ENCODE measurements at regions not wholly inside any gene's neighbourhood (a gene's known extent, or its start where the extent isn't known, plus 50 kb on each side); places are given as distances from the start of the nearest gene placed in this dataset.
A peak's percentile ranks its signal among the peaks of the same experiment; 100 is the strongest.

DNA sequence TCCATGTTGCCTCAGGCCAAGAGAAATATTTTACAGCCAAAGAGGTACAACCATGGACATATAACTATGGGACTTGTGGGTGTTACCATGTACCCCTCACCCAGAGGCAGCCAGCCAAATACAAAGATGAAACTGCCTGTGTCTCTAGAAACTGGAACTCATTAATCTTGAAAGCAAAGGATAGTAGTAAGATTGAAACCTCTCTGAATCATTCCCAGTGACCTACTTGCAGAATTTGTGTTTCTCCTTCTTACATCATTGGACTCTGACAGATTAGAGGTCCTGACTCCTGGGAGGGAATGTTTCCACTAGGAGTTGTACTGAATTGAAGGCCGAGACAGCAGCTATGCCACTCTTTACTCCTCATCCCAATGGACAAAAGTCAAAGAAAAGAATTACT is 257.4 kb upstream of the UBASH3B start:
- in situ Hi-C loops (cut with MboI; ENCODE audit: low pct_unique_long_range_greater_than_20kb, low sequenced_read_pairs, unreplicated experiment), result no loop called here
- TF ChIP-seq, protein P1, sequence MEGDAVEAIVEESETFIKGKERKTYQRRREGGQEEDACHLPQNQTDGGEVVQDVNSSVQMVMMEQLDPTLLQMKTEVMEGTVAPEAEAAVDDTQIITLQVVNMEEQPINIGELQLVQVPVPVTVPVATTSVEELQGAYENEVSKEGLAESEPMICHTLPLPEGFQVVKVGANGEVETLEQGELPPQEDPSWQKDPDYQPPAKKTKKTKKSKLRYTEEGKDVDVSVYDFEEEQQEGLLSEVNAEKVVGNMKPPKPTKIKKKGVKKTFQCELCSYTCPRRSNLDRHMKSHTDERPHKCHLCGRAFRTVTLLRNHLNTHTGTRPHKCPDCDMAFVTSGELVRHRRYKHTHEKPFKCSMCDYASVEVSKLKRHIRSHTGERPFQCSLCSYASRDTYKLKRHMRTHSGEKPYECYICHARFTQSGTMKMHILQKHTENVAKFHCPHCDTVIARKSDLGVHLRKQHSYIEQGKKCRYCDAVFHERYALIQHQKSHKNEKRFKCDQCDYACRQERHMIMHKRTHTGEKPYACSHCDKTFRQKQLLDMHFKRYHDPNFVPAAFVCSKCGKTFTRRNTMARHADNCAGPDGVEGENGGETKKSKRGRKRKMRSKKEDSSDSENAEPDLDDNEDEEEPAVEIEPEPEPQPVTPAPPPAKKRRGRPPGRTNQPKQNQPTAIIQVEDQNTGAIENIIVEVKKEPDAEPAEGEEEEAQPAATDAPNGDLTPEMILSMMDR (IDR thresholded peaks at IDR 0.05; ENCODE audit: extremely low read depth, insufficient read depth, missing control alignments), result no peak
- DNase-seq (ENCODE audit: low spot score), result peak; percentile 7

DNA sequence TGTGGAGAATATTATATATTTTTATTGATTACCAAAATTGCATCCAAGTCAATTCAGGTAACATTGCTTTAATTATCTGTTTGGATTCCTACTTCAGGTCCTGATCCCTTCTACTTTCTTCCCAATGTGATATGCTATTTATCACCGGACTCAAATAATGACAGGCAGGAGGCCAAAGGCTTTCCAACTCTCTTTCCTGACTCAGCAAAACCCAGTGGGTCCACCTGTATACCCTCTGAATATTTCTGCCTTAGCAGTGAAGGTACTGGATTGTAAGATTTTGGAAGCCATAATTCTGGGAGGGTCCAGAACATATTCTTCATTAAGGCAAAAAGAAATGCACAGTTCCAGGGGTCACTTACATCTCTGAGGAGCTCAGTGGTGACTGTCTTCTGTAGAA is 260.2 kb upstream of the UBASH3B start:
- in situ Hi-C loops (cut with MboI; ENCODE audit: low pct_unique_long_range_greater_than_20kb, low sequenced_read_pairs, unreplicated experiment), result no loop called here
- TF ChIP-seq, protein P1 (IDR thresholded peaks at IDR 0.05; ENCODE audit: extremely low read depth, insufficient read depth, missing control alignments), result no peak
- DNase-seq (ENCODE audit: low spot score), result no peak

DNA sequence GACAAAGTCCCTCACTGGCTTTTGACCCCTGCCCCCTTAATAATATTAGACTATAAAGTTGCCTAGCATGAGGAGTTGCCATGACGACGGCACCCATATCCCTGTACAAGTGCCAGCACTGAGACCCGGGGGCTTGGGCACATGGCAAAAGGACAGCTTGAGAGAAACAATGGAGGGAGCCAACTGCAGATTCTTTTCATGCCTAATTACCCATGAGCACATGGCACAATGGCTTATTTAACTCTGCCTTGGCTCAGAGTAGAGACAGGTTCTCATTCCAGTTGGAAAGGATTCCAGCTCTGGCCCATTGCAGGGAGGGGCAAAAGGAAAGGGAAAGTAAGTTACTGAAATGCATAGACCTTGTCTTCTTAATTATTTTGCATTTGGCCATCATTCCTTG is 261.2 kb upstream of the UBASH3B start:
- in situ Hi-C loops (cut with MboI; ENCODE audit: low pct_unique_long_range_greater_than_20kb, low sequenced_read_pairs, unreplicated experiment), result no loop called here
- TF ChIP-seq, protein P1 (IDR thresholded peaks at IDR 0.05; ENCODE audit: extremely low read depth, insufficient read depth, missing control alignments), result no peak

DNA sequence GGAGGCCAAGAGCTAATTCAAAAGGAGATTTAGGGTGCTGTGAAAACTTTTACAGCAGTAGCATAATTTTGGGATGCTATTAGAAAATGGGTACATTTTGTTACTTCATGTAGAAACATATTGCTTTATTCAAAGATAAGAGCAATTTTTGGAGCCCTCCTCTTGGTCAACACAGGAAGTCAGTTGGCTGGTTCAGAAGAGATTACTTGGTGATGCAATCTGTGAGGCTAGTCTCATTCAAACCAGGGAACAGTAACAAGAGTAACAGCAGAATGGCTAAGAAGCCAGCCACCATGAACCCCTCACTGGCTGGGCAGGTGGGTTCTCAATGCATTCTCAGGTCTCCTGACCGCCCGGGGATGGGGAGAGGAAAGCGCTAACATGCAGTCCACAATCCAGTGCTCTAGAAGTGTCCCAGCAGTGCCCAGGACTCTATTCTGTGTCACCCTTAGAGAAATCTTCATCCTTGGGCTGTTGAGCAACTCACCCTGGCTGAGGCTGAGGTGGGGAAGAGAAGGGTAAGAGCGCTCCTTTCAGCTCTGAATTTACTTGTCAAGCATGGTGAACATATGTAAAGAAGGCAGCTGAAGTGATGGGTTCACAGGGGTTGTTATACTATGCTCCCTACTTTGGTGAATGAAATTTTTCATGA is 262.2 kb upstream of the UBASH3B start:
- no peak for DNase-seq (ENCODE audit: low spot score)
- in situ Hi-C loops (cut with MboI; ENCODE audit: low pct_unique_long_range_greater_than_20kb, low sequenced_read_pairs, unreplicated experiment), result no loop called here
- TF ChIP-seq, protein P1 (IDR thresholded peaks at IDR 0.05; ENCODE audit: extremely low read depth, insufficient read depth, missing control alignments), result no peak

More for the DNA sequence above, 261.2 kb upstream of the UBASH3B start:
- DNase-seq (ENCODE audit: low spot score), result no peak

DNA sequence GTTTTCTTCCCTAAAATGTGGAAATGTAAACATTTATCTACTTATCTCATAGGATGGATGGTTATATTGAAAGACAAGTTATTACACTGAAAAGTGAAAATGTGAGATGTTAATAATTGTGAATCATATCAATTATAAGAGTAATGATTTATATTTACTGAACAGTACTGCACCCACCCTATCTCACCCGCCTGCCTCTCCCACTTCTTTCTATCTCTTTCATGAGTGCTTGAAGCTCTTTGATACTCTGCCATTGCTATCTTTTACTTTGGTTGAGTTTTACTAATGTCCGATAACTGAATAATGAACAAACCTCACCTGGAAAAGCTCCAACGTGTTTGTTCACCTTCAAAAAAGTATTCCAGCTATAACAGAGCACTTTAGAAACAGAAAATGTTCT is 263.0 kb upstream of the UBASH3B start:
- TF ChIP-seq, protein P1 (IDR thresholded peaks at IDR 0.05; ENCODE audit: extremely low read depth, insufficient read depth, missing control alignments), result no peak
- in situ Hi-C loops (cut with MboI; ENCODE audit: low pct_unique_long_range_greater_than_20kb, low sequenced_read_pairs, unreplicated experiment), result no loop called here
- no peak for DNase-seq (ENCODE audit: low spot score)

DNA sequence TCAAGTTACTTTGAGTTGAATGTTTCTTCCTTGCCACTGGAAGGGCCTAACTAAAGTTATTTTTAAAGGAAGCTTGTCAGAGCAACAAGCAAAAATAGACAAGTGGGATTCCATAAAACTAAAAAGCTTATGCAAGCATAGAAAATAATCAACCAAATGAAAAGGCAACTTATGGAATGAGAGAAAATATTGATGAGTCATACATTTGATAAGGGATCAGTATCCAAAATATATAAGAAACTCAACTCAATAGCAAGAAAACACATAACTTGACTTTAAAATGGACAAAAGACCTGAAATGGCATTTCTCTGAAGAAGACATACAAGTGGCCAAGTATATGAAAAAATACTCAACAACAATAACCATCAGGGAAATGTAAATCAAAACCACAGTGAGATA is 264.5 kb upstream of the UBASH3B start:
- TF ChIP-seq, protein P1 (IDR thresholded peaks at IDR 0.05; ENCODE audit: extremely low read depth, insufficient read depth, missing control alignments), result no peak
- in situ Hi-C loops (cut with MboI; ENCODE audit: low pct_unique_long_range_greater_than_20kb, low sequenced_read_pairs, unreplicated experiment), result no loop called here
- no peak for DNase-seq (ENCODE audit: low spot score)

All from GM13977 (cell line).